ENCODE measurements at regions not wholly inside any gene's neighbourhood (a gene's known extent, or its start where the extent isn't known, plus 50 kb on each side); places are given as distances from the start of the nearest gene placed in this dataset.
"Not testable (repeated sequence)": the region's sequence is repeated elsewhere in the genome, so short reads cannot be mapped to it uniquely, and the experiment has no call there.

DNA sequence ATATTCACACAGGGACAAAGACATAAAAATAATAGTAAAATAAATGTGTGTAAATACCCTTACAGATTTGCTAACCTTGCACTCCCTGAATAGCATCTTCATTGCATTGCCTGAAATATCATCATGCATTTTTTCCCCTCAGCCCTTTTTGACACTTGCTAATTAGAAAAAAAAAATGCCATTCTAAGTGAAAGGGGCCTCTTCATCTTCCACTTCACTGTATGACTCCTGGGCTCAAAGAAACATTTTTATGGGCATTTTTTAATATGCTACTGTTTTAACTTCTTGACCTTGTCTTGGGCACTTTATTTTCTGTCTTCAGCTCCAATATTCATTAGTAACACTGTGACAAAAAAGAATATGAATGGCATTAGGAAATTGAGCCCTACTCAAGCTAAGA, 1424.4 kb downstream of the CDH8 start:
- DNase-seq: no peak
- H3K27me3 Mint-ChIP-seq (ENCODE audit: low read depth): no peaks in the 10 kb centered on the region
- no peaks in the 10 kb centered on the region for H3K36me3 Mint-ChIP-seq (ENCODE audit: low read depth)
- ChIA-PET POLR2A (no interaction called here), CTCF (no interaction called here)
- ATAC-seq: no peak
- H3K4me1 Mint-ChIP-seq (ENCODE audit: low read depth): no peaks in the 10 kb centered on the region
- no peak overlapping the region for H3K27ac Mint-ChIP-seq
- peaks cover 11% of the 10 kb centered on the region for H3K9me3 Mint-ChIP-seq (ENCODE audit: insufficient read depth)
- no peak overlapping the region for H3K4me3 Mint-ChIP-seq

DNA sequence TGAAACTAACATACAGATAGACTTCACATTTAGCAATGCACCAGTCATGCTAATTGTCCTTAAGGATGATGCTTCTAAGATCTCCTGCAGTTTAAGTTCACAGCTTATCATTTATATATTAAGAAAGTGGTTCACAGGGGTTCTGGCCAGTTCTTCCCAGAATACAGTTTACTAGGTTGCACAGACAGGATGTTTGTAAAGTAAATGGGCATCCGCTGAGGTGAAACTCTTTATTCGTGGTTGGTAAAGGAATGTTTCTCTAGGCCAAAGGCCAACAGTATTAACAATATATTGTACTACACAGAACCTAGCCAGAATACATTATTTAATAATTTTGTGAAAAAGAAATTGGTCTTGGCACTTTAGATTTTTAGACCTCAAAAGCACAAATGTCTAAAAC, 1427.3 kb downstream of the CDH8 start:
- H3K9me3 Mint-ChIP-seq (ENCODE audit: insufficient read depth): peaks cover 10% of the 10 kb centered on the region
- CTCF ChIA-PET: no interaction called here
- no peak overlapping the region for H3K4me3 Mint-ChIP-seq
- DNase-seq (no peak), ATAC-seq (no peak)
- H3K27me3 Mint-ChIP-seq (ENCODE audit: low read depth): no peaks in the 10 kb centered on the region
- H3K36me3 Mint-ChIP-seq (ENCODE audit: low read depth): no peaks in the 10 kb centered on the region
- H3K4me1 Mint-ChIP-seq (ENCODE audit: low read depth): no peaks in the 10 kb centered on the region
- POLR2A ChIA-PET: no interaction called here
- no peak overlapping the region for H3K27ac Mint-ChIP-seq

DNA sequence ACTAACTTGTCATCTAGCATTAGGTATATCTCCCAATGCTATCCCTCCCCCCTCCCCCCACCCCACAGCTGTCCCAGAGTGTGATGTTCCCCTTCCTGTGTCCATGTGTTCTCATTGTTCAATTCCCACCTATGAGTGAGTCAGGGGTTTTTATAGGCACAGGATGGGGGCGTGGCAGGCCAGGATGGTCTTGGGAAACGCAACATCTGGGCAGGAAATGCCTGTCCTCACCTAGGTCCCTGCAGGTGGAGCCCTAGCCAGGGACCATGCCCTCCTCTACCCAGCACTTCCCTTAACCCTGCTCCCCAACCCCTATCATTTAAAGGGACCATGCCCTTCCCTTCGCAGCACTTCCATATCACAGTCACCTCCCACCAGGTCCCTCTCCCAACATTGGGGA, 1430.6 kb downstream of the CDH8 start:
- H3K4me3 Mint-ChIP-seq; H3K27ac Mint-ChIP-seq; CTCF ChIA-PET; H3K36me3 Mint-ChIP-seq (ENCODE audit: low read depth); ATAC-seq; H3K4me1 Mint-ChIP-seq (ENCODE audit: low read depth); H3K27me3 Mint-ChIP-seq (ENCODE audit: low read depth); DNase-seq; POLR2A ChIA-PET: not testable (repeated sequence)
- peaks cover 13% of the 10 kb centered on the region for H3K9me3 Mint-ChIP-seq (ENCODE audit: insufficient read depth)

GRCh38 chr16:60605176-60605575, 1431.1 kb downstream of the CDH8 start:
- H3K4me3 Mint-ChIP-seq: no peak overlapping the region
- CTCF ChIA-PET: no interaction called here
- peaks cover 15% of the 10 kb centered on the region for H3K9me3 Mint-ChIP-seq (ENCODE audit: insufficient read depth)
- H3K36me3 Mint-ChIP-seq (ENCODE audit: low read depth): no peaks in the 10 kb centered on the region
- no peak for ATAC-seq
- POLR2A ChIA-PET: no interaction called here
- no peaks in the 10 kb centered on the region for H3K4me1 Mint-ChIP-seq (ENCODE audit: low read depth)
- DNase-seq: no peak
- no peaks in the 10 kb centered on the region for H3K27me3 Mint-ChIP-seq (ENCODE audit: low read depth)
- no peak overlapping the region for H3K27ac Mint-ChIP-seq

- ChIA-PET CTCF (no interaction called here), POLR2A (no interaction called here)
- peaks cover 18% of the 10 kb centered on the region for H3K9me3 Mint-ChIP-seq (ENCODE audit: insufficient read depth)
- H3K27me3 Mint-ChIP-seq (ENCODE audit: low read depth): no peaks in the 10 kb centered on the region
- H3K36me3 Mint-ChIP-seq (ENCODE audit: low read depth): no peaks in the 10 kb centered on the region
- DNase-seq (no peak), ATAC-seq (no peak)
- no peak overlapping the region for H3K27ac Mint-ChIP-seq
- H3K4me1 Mint-ChIP-seq (ENCODE audit: low read depth): no peaks in the 10 kb centered on the region
- no peak overlapping the region for H3K4me3 Mint-ChIP-seq
Measured at GRCh38 chr16:60586493-60586892, 1449.7 kb downstream of the CDH8 start.

DNA sequence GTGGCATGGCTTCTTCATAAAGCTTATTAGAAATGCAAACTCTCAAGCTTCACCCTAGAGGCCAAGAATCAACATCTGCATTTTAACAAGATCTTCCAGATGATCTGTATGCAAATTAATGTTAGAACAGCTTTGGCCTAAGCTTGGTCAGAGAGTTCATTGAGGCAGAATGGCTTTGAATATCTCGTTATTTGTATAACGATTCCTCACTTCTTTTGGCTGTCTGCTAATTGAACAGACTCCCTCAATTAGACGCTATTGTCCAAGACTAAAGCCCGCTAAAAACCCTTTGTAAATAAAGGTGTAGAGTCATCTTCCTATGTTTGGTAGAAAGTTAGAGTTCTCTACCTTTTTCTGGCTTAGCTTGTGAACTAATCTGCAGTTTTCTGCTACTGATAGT, 1453.7 kb downstream of the CDH8 start:
- POLR2A ChIA-PET: no interaction called here
- ATAC-seq (no peak), DNase-seq (no peak)
- CTCF ChIA-PET: no interaction called here
- Mint-ChIP-seq H3K36me3 (ENCODE audit: low read depth) (no peaks in the 10 kb centered on the region), H3K9me3 (ENCODE audit: insufficient read depth) (peaks cover 25% of the 10 kb centered on the region), H3K4me1 (ENCODE audit: low read depth) (no peaks in the 10 kb centered on the region), H3K27ac (no peak overlapping the region), H3K4me3 (no peak overlapping the region), H3K27me3 (ENCODE audit: low read depth) (no peaks in the 10 kb centered on the region)

DNA sequence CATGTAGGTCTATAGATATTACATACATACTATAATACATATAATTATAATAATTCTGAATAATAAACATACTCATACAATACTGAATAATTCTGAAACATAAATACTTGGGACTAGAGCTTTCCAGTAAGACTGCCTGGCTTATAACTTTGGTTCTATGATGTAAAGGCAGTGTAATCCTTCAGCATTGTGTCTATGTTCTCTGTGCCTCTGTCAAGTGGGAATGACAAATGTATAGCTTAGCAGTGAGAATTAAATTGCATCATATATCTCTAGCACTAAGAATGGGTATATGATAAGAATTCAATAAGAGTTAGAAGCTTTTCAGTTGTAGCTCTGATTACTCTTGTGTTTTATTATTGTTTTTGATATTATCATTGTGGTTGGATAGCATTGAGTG, 1469.3 kb downstream of the CDH8 start:
- no peaks in the 10 kb centered on the region for H3K4me1 Mint-ChIP-seq (ENCODE audit: low read depth)
- POLR2A ChIA-PET: no interaction called here
- no peaks in the 10 kb centered on the region for H3K27me3 Mint-ChIP-seq (ENCODE audit: low read depth)
- no peaks in the 10 kb centered on the region for H3K36me3 Mint-ChIP-seq (ENCODE audit: low read depth)
- no peak overlapping the region for H3K4me3 Mint-ChIP-seq
- CTCF ChIA-PET: no interaction called here
- DNase-seq: no peak
- H3K27ac Mint-ChIP-seq: no peak overlapping the region
- ATAC-seq: no peak
- H3K9me3 Mint-ChIP-seq (ENCODE audit: insufficient read depth): peaks cover 23% of the 10 kb centered on the region

- H3K36me3 Mint-ChIP-seq (ENCODE audit: low read depth): no peaks in the 10 kb centered on the region
- H3K27me3 Mint-ChIP-seq (ENCODE audit: low read depth): no peaks in the 10 kb centered on the region
- H3K9me3 Mint-ChIP-seq (ENCODE audit: insufficient read depth): peaks cover 24% of the 10 kb centered on the region
- CTCF ChIA-PET: no interaction called here
- H3K4me3 Mint-ChIP-seq: no peak overlapping the region
- POLR2A ChIA-PET: no interaction called here
- H3K4me1 Mint-ChIP-seq (ENCODE audit: low read depth): no peaks in the 10 kb centered on the region
- ATAC-seq (no peak), DNase-seq (no peak)
- no peak overlapping the region for H3K27ac Mint-ChIP-seq
Measured at GRCh38 chr16:60564588-60564987, 1471.7 kb downstream of the CDH8 start.

DNA sequence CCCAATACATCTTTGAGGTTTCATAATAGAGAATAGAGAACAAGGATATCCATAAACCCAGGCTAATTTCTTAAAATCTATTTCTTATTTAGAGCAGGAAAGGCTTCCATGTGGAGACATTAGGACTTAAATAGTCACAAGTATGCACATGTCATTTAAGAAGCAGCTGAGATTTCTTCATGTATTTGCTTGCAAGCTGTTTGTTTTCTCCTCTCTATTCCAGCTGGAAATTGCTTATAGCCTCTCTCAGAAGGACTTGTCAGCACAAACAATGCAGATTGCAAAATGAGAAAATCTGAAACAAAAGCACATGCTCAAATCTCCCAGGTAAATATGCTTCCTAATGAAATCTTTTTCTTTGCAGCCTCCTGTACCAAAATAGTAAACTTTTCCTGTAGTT, 1473.1 kb downstream of the CDH8 start:
- ChIA-PET CTCF (no interaction called here), POLR2A (no interaction called here)
- Mint-ChIP-seq H3K4me1 (ENCODE audit: low read depth) (no peaks in the 10 kb centered on the region), H3K36me3 (ENCODE audit: low read depth) (no peaks in the 10 kb centered on the region), H3K4me3 (no peak overlapping the region), H3K27ac (no peak overlapping the region), H3K9me3 (ENCODE audit: insufficient read depth) (peaks cover 15% of the 10 kb centered on the region), H3K27me3 (ENCODE audit: low read depth) (no peaks in the 10 kb centered on the region)
- ATAC-seq: no peak
- DNase-seq: no peak

DNA sequence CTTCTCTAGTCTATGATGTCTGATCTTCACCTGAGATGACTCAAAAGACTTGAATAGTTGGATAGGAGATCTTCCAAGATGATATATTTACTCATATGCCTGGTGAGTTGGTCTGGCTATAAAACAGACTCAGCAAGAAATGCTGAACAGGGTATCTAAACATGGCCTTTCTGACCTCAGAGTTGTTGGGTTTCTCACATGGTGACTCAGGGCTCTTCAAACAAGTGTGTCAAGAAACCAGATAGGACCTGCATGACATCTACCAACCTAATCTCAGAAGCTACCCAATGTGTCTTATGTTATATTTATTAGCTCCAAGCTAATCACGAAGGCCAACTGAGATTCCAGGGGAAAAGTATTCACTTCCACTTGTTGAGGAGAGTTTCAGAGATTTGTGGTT, 1477.3 kb downstream of the CDH8 start:
- peaks cover 19% of the 10 kb centered on the region for H3K9me3 Mint-ChIP-seq (ENCODE audit: insufficient read depth)
- no peak overlapping the region for H3K4me3 Mint-ChIP-seq
- DNase-seq (no peak), ATAC-seq (no peak)
- no peaks in the 10 kb centered on the region for H3K36me3 Mint-ChIP-seq (ENCODE audit: low read depth)
- H3K27me3 Mint-ChIP-seq (ENCODE audit: low read depth): no peaks in the 10 kb centered on the region
- ChIA-PET POLR2A (no interaction called here), CTCF (no interaction called here)
- no peak overlapping the region for H3K27ac Mint-ChIP-seq
- no peaks in the 10 kb centered on the region for H3K4me1 Mint-ChIP-seq (ENCODE audit: low read depth)

DNA sequence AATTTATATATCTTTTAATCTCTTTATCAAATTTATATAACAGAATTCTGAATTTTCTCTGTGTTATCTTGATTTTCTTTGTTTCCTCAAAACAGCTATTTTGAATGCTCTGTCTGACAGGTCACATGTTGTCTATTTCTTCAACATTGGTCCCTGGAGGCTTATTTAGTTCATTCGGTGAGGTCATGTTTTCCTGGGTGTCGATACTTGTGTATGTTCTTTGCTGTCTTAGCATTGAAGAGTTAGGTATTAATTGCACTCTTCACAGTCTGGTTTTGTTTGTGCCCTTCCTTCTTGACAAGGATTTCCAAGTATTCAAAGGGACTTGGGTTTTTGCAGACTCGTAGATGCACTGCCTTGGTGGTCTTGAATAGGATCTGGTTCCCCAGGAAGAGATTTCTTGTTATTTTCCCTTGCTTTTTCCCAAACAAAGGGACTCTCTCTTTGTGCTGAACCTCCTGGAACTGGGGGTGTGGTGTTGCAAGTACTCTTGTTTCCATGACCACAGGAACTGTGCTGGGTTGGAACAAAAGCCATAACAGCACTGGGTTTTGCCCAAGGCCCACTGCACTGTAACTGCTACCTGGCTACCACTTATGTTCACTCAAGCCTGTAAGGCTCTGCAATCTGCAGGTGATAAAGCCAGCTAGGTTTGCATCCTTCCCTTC, 1483.0 kb downstream of the CDH8 start:
- ATAC-seq: no peak
- Mint-ChIP-seq H3K27ac (no peak overlapping the region), H3K36me3 (ENCODE audit: low read depth) (no peaks in the 10 kb centered on the region), H3K9me3 (ENCODE audit: insufficient read depth) (peaks cover 10% of the 10 kb centered on the region), H3K27me3 (ENCODE audit: low read depth) (no peaks in the 10 kb centered on the region), H3K4me1 (ENCODE audit: low read depth) (no peaks in the 10 kb centered on the region), H3K4me3 (no peak overlapping the region)
- DNase-seq: no peak
- POLR2A ChIA-PET: no interaction called here
- CTCF ChIA-PET: no interaction called here

DNA sequence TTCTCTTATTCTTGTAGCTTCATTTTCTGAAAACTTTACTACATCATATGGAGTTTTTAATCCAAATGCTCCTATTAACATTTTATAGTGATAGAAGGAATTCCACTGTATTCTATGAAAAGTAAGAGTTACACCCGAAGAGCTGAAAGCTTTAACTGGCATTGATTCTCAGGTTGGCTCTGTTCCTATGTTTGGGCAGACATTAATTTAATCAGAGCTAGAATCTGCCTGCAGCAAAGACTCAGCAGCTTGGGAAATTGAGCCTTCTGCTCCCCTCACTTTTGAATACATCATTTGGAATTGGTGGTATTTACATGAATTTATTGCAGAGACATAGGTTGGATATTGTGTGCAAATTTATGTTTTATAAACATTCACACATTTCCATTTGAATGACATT, 1494.7 kb downstream of the CDH8 start:
- Mint-ChIP-seq H3K27me3 (ENCODE audit: low read depth) (no peaks in the 10 kb centered on the region), H3K9me3 (ENCODE audit: insufficient read depth) (peaks cover 26% of the 10 kb centered on the region), H3K36me3 (ENCODE audit: low read depth) (no peaks in the 10 kb centered on the region), H3K4me1 (ENCODE audit: low read depth) (no peaks in the 10 kb centered on the region), H3K4me3 (no peak overlapping the region), H3K27ac (no peak overlapping the region)
- CTCF ChIA-PET: no interaction called here
- DNase-seq: no peak
- ATAC-seq: no peak
- POLR2A ChIA-PET: no interaction called here

DNA sequence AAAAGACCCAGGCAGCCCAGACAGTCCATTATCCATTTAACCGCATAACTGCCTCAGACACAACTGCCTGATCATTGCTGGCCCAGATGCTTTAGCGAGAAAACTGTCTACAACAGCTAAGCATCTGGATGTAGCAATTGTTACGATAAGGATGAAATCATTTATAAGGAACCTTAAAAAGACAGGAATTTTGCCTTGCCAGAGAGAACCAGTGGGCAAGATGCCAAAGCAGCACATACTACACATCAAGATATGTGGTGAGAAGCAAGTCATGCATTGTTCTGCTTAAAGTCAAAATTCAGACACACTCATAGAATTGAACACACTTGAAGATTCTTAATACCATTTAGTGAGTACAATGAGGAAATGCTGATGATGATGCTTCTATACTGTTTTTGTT, 1525.3 kb downstream of the CDH8 start:
- no peak overlapping the region for H3K27ac Mint-ChIP-seq
- no peak overlapping the region for H3K4me3 Mint-ChIP-seq
- CTCF ChIA-PET: no interaction called here
- H3K36me3 Mint-ChIP-seq (ENCODE audit: low read depth): no peaks in the 10 kb centered on the region
- POLR2A ChIA-PET: no interaction called here
- no peaks in the 10 kb centered on the region for H3K27me3 Mint-ChIP-seq (ENCODE audit: low read depth)
- no peak for DNase-seq
- no peak for ATAC-seq
- H3K4me1 Mint-ChIP-seq (ENCODE audit: low read depth): no peaks in the 10 kb centered on the region
- peaks cover 12% of the 10 kb centered on the region for H3K9me3 Mint-ChIP-seq (ENCODE audit: insufficient read depth)
